Gastroesophageal sphincter (tissue), 3 donors: ENCODE measurements at regions not wholly inside any gene's neighbourhood (a gene's known extent, or its start where the extent isn't known, plus 50 kb on each side); places are given as distances from the start of the nearest gene placed in this dataset.

Experiments
- EP300 ChIP-seq: sonication (generic); formaldehyde crosslinking; IDR thresholded peaks from one replicate; pipeline ENCODE4 v1.6.1; 2017; ENCODE audit warnings: antibody characterized with exemption, mild to moderate bottlenecking
- POLR2AphosphoS5 ChIP-seq: sonication (generic); formaldehyde crosslinking; IDR thresholded peaks from one replicate; pipeline ENCODE4 v1.6.1; 2017; ENCODE audit warnings: antibody characterized with exemption
- TF ChIP-seq, protein P1 (sequence below), 4 experiments: fragments of 200-600 bp in 2 of 4; fragments of 450-650 bp in 2 of 4; sonication (generic) in 1 of 4; IDR thresholded peaks; one replicate each; pipeline ENCODE4 v1.5.1; 2017 to 2019; ENCODE audit warnings: antibody characterized with exemption in 4 of 4, mild to moderate bottlenecking in 2 of 4, moderate library complexity in 2 of 4

DNA sequence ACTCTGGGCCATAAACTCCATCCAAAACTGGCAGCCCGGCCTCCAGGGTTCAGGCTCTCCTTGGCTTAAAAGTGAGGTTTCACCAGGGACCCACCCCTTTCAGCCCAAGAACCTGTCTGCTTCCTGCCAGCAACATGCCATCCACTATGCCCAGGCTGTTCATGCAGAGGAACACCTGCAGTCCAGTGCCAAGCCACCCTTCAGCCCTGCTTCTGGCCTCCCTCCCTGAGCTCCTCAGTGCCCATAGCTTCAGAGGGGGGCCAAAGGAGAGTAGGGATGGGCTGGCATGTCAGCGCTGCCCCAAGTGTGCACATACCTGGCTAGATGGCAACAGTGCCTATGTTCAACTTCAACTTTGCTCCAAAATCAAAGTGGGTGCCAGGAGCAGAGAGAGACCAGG lies 166.9 kb upstream of the MRPS30 start:
- TF ChIP-seq, protein P1, sequence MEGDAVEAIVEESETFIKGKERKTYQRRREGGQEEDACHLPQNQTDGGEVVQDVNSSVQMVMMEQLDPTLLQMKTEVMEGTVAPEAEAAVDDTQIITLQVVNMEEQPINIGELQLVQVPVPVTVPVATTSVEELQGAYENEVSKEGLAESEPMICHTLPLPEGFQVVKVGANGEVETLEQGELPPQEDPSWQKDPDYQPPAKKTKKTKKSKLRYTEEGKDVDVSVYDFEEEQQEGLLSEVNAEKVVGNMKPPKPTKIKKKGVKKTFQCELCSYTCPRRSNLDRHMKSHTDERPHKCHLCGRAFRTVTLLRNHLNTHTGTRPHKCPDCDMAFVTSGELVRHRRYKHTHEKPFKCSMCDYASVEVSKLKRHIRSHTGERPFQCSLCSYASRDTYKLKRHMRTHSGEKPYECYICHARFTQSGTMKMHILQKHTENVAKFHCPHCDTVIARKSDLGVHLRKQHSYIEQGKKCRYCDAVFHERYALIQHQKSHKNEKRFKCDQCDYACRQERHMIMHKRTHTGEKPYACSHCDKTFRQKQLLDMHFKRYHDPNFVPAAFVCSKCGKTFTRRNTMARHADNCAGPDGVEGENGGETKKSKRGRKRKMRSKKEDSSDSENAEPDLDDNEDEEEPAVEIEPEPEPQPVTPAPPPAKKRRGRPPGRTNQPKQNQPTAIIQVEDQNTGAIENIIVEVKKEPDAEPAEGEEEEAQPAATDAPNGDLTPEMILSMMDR (IDR thresholded peaks at IDR 0.05) = no peak
- TF ChIP-seq EP300 = no peak
- no peak for TF ChIP-seq POLR2AphosphoS5
